ENCODE measurements at regions not wholly inside any gene's neighbourhood (a gene's known extent, or its start where the extent isn't known, plus 50 kb on each side); places are given as distances from the start of the nearest gene placed in this dataset.

DNA sequence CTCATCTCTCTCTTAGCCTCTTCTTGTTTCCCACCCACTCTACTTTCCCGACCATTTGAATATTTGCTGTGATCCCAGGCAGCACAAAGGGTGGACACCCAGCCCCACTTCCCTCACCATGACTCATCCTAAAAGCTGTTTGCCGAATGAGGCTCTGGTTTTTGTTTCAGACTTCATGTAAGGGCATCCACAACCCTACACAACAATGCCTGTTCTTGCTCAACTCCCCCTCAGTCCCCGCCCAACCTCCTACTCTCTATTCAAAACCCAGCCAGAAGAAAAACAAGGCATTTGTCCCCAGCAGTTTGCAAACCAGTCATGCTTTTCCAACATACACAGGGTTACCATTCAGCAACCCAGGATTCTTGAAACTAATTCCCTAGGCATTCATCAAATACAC, 516.5 kb upstream of the CNKSR2 start:
- TF ChIP-seq POLR2A (IDR thresholded peaks at IDR 0.05) = no peak
- TF ChIP-seq, protein P1, sequence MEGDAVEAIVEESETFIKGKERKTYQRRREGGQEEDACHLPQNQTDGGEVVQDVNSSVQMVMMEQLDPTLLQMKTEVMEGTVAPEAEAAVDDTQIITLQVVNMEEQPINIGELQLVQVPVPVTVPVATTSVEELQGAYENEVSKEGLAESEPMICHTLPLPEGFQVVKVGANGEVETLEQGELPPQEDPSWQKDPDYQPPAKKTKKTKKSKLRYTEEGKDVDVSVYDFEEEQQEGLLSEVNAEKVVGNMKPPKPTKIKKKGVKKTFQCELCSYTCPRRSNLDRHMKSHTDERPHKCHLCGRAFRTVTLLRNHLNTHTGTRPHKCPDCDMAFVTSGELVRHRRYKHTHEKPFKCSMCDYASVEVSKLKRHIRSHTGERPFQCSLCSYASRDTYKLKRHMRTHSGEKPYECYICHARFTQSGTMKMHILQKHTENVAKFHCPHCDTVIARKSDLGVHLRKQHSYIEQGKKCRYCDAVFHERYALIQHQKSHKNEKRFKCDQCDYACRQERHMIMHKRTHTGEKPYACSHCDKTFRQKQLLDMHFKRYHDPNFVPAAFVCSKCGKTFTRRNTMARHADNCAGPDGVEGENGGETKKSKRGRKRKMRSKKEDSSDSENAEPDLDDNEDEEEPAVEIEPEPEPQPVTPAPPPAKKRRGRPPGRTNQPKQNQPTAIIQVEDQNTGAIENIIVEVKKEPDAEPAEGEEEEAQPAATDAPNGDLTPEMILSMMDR (IDR thresholded peaks at IDR 0.05 in 8 of 11, conservative IDR thresholded peaks at IDR 0.05 in 3 of 11) = no peak

Measured in spleen (tissue), 7 donors.